ENCODE measurements at regions not wholly inside any gene's neighbourhood (a gene's known extent, or its start where the extent isn't known, plus 50 kb on each side); places are given as distances from the start of the nearest gene placed in this dataset.

GRCh38 chr7:26046150-26046549 is 105.8 kb upstream of the NFE2L3 start:
- TF ChIP-seq ZNF274 (IDR thresholded peaks at IDR 0.05; ENCODE audit: low read depth, low read length) (no peak), YY1 (IDR thresholded peaks at IDR 0.05; ENCODE audit: insufficient read depth, insufficient read length) (no peak)

All from NT2/D1 (cell line).